Panc1 (cell line): ENCODE measurements at regions not wholly inside any gene's neighbourhood (a gene's known extent, or its start where the extent isn't known, plus 50 kb on each side); places are given as distances from the start of the nearest gene placed in this dataset.

Experiments used
- ATAC-seq: fragments of 200-7000 bp; cut with Tn5 transposase; 2 replicates; pipeline ENCODE4 v1.9.1; 2020; ENCODE audit warnings: mild to moderate bottlenecking, moderate library complexity
- BruUV-seq: library from RNA; stranded (reverse); fragments of 400-500 nt; replicated peaks from 2 replicates; lab custom pipeline; 2021; lab: Mats Ljungman, UMichigan
- CTCF ChIA-PET: fragments of 300-600 bp; sonication (Branson Sonifier 250); formaldehyde crosslinking; loops from one replicate; lab custom pipeline; 2022; ENCODE audit warnings: antibody characterized with exemption; lab: Charles Lee
- POLR2A ChIA-PET: fragments of 300-600 bp; sonication (Branson Sonifier 250); formaldehyde crosslinking; loops from one replicate; lab custom pipeline; 2022; ENCODE audit warnings: antibody characterized with exemption; lab: Charles Lee
- DNase-seq: peaks from one replicate; pipeline ENCODE4 v3.0.0-alpha.2; 2010; ENCODE audit warnings: low read depth, low spot score
- H3K27ac ChIP-seq: 2 replicates; pipeline ENCODE4 v1.5.1; 2011; ENCODE audit warnings: mild to moderate bottlenecking, low read length, inconsistent platforms
- H3K27me3 ChIP-seq: fragments of 200-500 bp; sonication (Bioruptor generic); 2 replicates; pipeline ENCODE4 v1.6.0; 2014; ENCODE audit warnings: low read length, inconsistent platforms; ENCODE audit not compliant: control insufficient read depth, insufficient read depth
- H3K36me3 ChIP-seq: fragments of 200-500 bp; sonication (Bioruptor generic); 2 replicates; pipeline ENCODE4 v1.5.1; 2014; ENCODE audit warnings: inconsistent platforms, mild to moderate bottlenecking, low read length, moderate library complexity; ENCODE audit not compliant: control insufficient read depth, insufficient read depth
- H3K4me1 ChIP-seq: 2 replicates; pipeline ENCODE4 v1.5.1; 2011; ENCODE audit warnings: inconsistent platforms, mild to moderate bottlenecking, low read length, moderate library complexity; ENCODE audit not compliant: control insufficient read depth, insufficient read depth
- H3K4me3 ChIP-seq, 2 experiments: 2 replicates each; pipeline ENCODE4 v1.5.1; 2011 to 2012; ENCODE audit warnings: low read depth in 2 of 2, low read length in 2 of 2, mild to moderate bottlenecking in 2 of 2, inconsistent platforms in 1 of 2, moderate library complexity in 1 of 2
- H3K9me3 ChIP-seq: fragments of 200-500 bp; sonication (Bioruptor generic); 2 replicates; pipeline ENCODE4 v1.5.1; 2014; ENCODE audit warnings: low read depth, mild to moderate bottlenecking, inconsistent platforms, low read length, moderate library complexity; ENCODE audit not compliant: control insufficient read depth, insufficient read depth
- CTCF ChIP-seq: fragments of 450-650 bp; IDR thresholded peaks from 2 replicates; pipeline ENCODE4 v1.5.1; 2017; ENCODE audit warnings: mild to moderate bottlenecking
- POLR2AphosphoS5 ChIP-seq: IDR thresholded peaks from 2 replicates; pipeline ENCODE4 v1.6.1; 2012; ENCODE audit warnings: mild to moderate bottlenecking, low read depth, low read length, moderate library complexity
- SIN3A ChIP-seq: IDR thresholded peaks from 2 replicates; pipeline ENCODE4 v1.6.1; 2012; ENCODE audit warnings: low read depth, mild to moderate bottlenecking, low read length, moderate library complexity, borderline replicate concordance; ENCODE audit not compliant: insufficient read depth
- TCF7L2 ChIP-seq: IDR thresholded peaks from 2 replicates; pipeline ENCODE4 v1.6.1; 2011; ENCODE audit warnings: mild to moderate bottlenecking, low read depth, low read length, inconsistent platforms
- in situ Hi-C: cut with HindIII; loops from 2 replicates; pipeline ENCODE4 v1.10.0; 2016; ENCODE audit warnings: low sequenced_read_pairs, low pct_unique_long_range_greater_than_20kb
- intact Hi-C: fragments of 100-400 bp; cut with micrococcal nuclease; formaldehyde crosslinking; loops from one replicate; pipeline ENCODE4 v1.10.0; 2022; ENCODE audit not compliant: unreplicated experiment
- TF ChIP-seq, protein P1 (sequence below), 2 experiments: IDR thresholded peaks; 2 replicates each; pipeline ENCODE4 v1.6.1; 2011 to 2012; ENCODE audit warnings: low read depth in 2 of 2, control low read depth in 1 of 2, low read length in 1 of 2, mild to moderate bottlenecking in 1 of 2, moderate library complexity in 1 of 2; ENCODE audit not compliant: insufficient read depth in 1 of 2

- in situ Hi-C loops (no loop called here), intact Hi-C loops (no loop called here)
- POLR2A ChIA-PET = no interaction called here
- H3K27ac ChIP-seq = no peak overlapping the region
- H3K4me3 ChIP-seq = no peak overlapping the region
- DNase-seq = no peak
- no peak for ATAC-seq
- H3K36me3 ChIP-seq = no peaks in the 10 kb centered on the region
- H3K9me3 ChIP-seq = no peaks in the 10 kb centered on the region
- no TSS peak for BruUV-seq
- CTCF ChIA-PET = no interaction called here
- no peak for TF ChIP-seq TCF7L2
- TF ChIP-seq, protein P1, sequence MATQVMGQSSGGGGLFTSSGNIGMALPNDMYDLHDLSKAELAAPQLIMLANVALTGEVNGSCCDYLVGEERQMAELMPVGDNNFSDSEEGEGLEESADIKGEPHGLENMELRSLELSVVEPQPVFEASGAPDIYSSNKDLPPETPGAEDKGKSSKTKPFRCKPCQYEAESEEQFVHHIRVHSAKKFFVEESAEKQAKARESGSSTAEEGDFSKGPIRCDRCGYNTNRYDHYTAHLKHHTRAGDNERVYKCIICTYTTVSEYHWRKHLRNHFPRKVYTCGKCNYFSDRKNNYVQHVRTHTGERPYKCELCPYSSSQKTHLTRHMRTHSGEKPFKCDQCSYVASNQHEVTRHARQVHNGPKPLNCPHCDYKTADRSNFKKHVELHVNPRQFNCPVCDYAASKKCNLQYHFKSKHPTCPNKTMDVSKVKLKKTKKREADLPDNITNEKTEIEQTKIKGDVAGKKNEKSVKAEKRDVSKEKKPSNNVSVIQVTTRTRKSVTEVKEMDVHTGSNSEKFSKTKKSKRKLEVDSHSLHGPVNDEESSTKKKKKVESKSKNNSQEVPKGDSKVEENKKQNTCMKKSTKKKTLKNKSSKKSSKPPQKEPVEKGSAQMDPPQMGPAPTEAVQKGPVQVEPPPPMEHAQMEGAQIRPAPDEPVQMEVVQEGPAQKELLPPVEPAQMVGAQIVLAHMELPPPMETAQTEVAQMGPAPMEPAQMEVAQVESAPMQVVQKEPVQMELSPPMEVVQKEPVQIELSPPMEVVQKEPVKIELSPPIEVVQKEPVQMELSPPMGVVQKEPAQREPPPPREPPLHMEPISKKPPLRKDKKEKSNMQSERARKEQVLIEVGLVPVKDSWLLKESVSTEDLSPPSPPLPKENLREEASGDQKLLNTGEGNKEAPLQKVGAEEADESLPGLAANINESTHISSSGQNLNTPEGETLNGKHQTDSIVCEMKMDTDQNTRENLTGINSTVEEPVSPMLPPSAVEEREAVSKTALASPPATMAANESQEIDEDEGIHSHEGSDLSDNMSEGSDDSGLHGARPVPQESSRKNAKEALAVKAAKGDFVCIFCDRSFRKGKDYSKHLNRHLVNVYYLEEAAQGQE (IDR thresholded peaks at IDR 0.05; ENCODE audit: insufficient read depth in 1 of 2, low read depth in 2 of 2, low read length in 1 of 2) = no peak
- no peak for TF ChIP-seq SIN3A
- no peak for TF ChIP-seq CTCF
- no peak for TF ChIP-seq POLR2AphosphoS5
- no peaks in the 10 kb centered on the region for H3K27me3 ChIP-seq
- no peaks in the 10 kb centered on the region for H3K4me1 ChIP-seq
Measured at GRCh38 chr1:194256010-194256409, 1069.6 kb upstream of the B3GALT2 start.

DNA sequence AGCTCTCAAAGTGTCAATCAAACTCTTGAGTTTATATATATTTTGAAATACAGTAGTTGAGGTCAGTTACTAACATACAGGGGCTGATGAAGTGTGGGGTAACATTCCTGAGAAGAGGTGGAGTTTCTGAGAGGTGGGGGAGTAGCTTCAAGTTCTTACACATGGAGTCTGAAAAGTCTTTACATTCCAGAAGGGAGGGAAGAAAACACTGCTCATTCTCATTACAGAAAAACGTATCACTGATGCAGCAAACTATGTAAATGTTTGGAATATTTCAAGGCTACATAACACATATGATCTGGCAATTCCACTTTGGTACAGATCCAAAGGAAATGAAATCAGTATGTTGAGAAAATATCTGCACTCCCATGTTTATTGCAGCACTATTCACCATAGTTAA lies 1065.8 kb upstream of the B3GALT2 start:
- intact Hi-C loops (no loop called here), in situ Hi-C loops (no loop called here)
- Histone ChIP-seq H3K4me1 (no peaks in the 10 kb centered on the region), H3K27me3 (no peaks in the 10 kb centered on the region), H3K4me3 (no peak overlapping the region), H3K27ac (no peak overlapping the region), H3K36me3 (no peaks in the 10 kb centered on the region), H3K9me3 (no peaks in the 10 kb centered on the region)
- no peak for ATAC-seq
- no TSS peak for BruUV-seq
- CTCF ChIA-PET = no interaction called here
- POLR2A ChIA-PET = no interaction called here
- no peak for DNase-seq
- TF ChIP-seq SIN3A (no peak), POLR2AphosphoS5 (no peak), TCF7L2 (no peak), CTCF (no peak)
- TF ChIP-seq, protein P1 (IDR thresholded peaks at IDR 0.05; ENCODE audit: insufficient read depth in 1 of 2, low read depth in 2 of 2, low read length in 1 of 2) = no peak
